Ascending aorta (tissue), 2 donors: ENCODE measurements at regions not wholly inside any gene's neighbourhood (a gene's known extent, or its start where the extent isn't known, plus 50 kb on each side); places are given as distances from the start of the nearest gene placed in this dataset.

Experiments used
- DNase-seq, 2 donors: peaks; one replicate each; pipeline ENCODE4 v3.0.0-alpha.2; 2019; ENCODE audit warnings: low spot score in 2 of 2
- H3K27ac ChIP-seq, 2 donors: fragments of 200-600 bp; sonication (generic); one replicate each; pipeline ENCODE4 v1.5.1; 2016 to 2017; ENCODE audit warnings: mild to moderate bottlenecking in 1 of 2
- H3K27me3 ChIP-seq: fragments of 200-600 bp; sonication (generic); one replicate; pipeline ENCODE4 v1.5.1; 2017
- H3K36me3 ChIP-seq, 2 donors: fragments of 200-600 bp; sonication (generic); one replicate each; pipeline ENCODE4 v1.5.1; 2016
- H3K4me1 ChIP-seq, 2 donors: fragments of 200-600 bp; sonication (generic); one replicate each; pipeline ENCODE4 v1.5.1; 2016 to 2017; ENCODE audit warnings: mild to moderate bottlenecking in 1 of 2
- H3K4me3 ChIP-seq, 2 donors: fragments of 200-600 bp; sonication (generic); one replicate each; pipeline ENCODE4 v1.5.1; 2016 to 2017; ENCODE audit warnings: mild to moderate bottlenecking in 1 of 2
- H3K9me3 ChIP-seq, 2 donors: fragments of 200-600 bp; sonication (generic); one replicate each; pipeline ENCODE4 v1.5.1; 2016
- CTCF ChIP-seq, 3 experiments: fragments of 200-600 bp in 2 of 3; fragments of 450-650 bp in 1 of 3; sonication (generic) in 2 of 3; IDR thresholded peaks; one replicate each; pipeline ENCODE4 v1.5.1; 2016 to 2019; ENCODE audit warnings: antibody characterized with exemption in 3 of 3, mild to moderate bottlenecking in 1 of 3, moderate library complexity in 1 of 3
- intact Hi-C: fragments of 100-400 bp; cut with DNase I; formaldehyde crosslinking; loops from one replicate; pipeline ENCODE4 v1.15.1; 2023

GRCh38 chr2:58805126-58805525 lies 564.0 kb upstream of the FANCL start:
- TF ChIP-seq CTCF (IDR thresholded peaks at IDR 0.05) = no peak
- Histone ChIP-seq H3K36me3 (no peaks in the 10 kb centered on the region), H3K9me3 (no peaks in the 10 kb centered on the region), H3K27ac (no peak overlapping the region), H3K4me3 (no peak overlapping the region), H3K27me3 (no peaks in the 10 kb centered on the region), H3K4me1 (no peaks in the 10 kb centered on the region)
- no peak for DNase-seq
- intact Hi-C loops = no loop called here

DNA sequence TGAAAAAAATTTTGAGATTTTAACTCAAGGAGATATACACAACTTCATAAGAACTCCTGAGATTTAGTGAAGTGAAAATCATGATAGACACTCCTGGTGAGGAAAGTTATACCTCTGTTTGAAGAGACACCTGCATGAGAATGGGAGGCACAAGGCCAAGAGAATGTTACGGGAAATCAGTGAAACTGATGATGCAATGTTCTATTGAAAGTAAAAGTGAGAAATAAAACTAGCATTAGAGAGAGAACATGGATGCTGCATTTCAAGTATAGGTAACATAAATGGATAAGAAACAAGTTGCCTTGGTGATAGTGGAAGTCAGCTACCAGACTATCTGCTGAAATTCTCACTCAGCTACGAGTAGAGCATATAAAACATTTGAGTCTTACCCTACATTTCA lies 562.1 kb upstream of the FANCL start:
- no peak for TF ChIP-seq CTCF (IDR thresholded peaks at IDR 0.05)
- intact Hi-C loops = no loop called here
- H3K27ac ChIP-seq = no peak overlapping the region

GRCh38 chr2:58800881-58801280 lies 559.8 kb upstream of the FANCL start:
- TF ChIP-seq CTCF (IDR thresholded peaks at IDR 0.05) = no peak
- H3K4me3 ChIP-seq = no peak overlapping the region
- no peak overlapping the region for H3K27ac ChIP-seq
- no peaks in the 10 kb centered on the region for H3K4me1 ChIP-seq
- H3K27me3 ChIP-seq = no peaks in the 10 kb centered on the region
- no peaks in the 10 kb centered on the region for H3K36me3 ChIP-seq
- DNase-seq = no peak
- intact Hi-C loops = no loop called here
- no peaks in the 10 kb centered on the region for H3K9me3 ChIP-seq

More for the DNA sequence above, 562.1 kb upstream of the FANCL start:
- no peak for DNase-seq
- no peaks in the 10 kb centered on the region for H3K4me1 ChIP-seq
- H3K9me3 ChIP-seq = no peaks in the 10 kb centered on the region
- H3K4me3 ChIP-seq = no peak overlapping the region
- no peaks in the 10 kb centered on the region for H3K27me3 ChIP-seq
- H3K36me3 ChIP-seq = no peaks in the 10 kb centered on the region

DNA sequence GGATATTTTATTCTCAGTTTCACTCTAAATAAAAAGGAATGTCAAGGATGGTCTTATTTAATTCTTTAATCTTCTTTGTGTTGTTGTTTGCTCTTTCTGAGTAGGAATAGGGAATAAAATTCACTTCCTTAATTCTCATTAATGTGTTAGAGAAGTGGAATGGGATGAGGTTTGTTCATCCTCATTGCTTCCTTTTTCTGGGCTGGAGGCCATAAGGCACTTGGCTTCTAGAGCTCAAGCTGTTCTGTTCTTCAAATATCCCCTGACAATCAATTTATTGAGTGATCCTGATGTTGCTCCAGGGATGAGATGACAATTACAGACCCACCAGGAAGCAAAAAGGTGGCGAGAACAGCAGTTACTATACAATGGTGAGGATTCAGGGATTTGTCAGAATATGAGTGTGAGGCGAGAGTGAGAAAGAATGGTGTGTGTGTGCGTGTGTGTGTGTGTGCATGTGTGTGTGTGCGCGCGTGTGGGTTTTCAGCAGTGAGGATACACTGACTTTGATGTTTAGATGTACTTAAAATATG lies 557.6 kb upstream of the FANCL start:
- no peaks in the 10 kb centered on the region for H3K9me3 ChIP-seq
- no peak for DNase-seq
- H3K4me1 ChIP-seq = no peaks in the 10 kb centered on the region
- H3K36me3 ChIP-seq = no peaks in the 10 kb centered on the region
- no peak overlapping the region for H3K4me3 ChIP-seq
- TF ChIP-seq CTCF (IDR thresholded peaks at IDR 0.05) = no peak
- H3K27me3 ChIP-seq = no peaks in the 10 kb centered on the region
- intact Hi-C loops = no loop called here
- H3K27ac ChIP-seq = no peak overlapping the region

- no peak for DNase-seq
- Histone ChIP-seq H3K9me3 (no peaks in the 10 kb centered on the region), H3K36me3 (no peaks in the 10 kb centered on the region), H3K27ac (no peak overlapping the region), H3K4me3 (no peak overlapping the region), H3K4me1 (no peaks in the 10 kb centered on the region), H3K27me3 (no peaks in the 10 kb centered on the region)
- intact Hi-C loops = no loop called here
- no peak for TF ChIP-seq CTCF (IDR thresholded peaks at IDR 0.05)
Observed at GRCh38 chr2:58796239-58796910, 555.2 kb upstream of the FANCL start.
